HL-60 (cell line): ENCODE measurements at regions not wholly inside any gene's neighbourhood (a gene's known extent, or its start where the extent isn't known, plus 50 kb on each side); places are given as distances from the start of the nearest gene placed in this dataset.

Experiments
- GABPA ChIP-seq: IDR thresholded peaks from 2 replicates; pipeline ENCODE4 v1.6.1; 2012; ENCODE audit warnings: low read depth
- POLR2AphosphoS5 ChIP-seq: IDR thresholded peaks from 2 replicates; pipeline ENCODE4 v1.6.1; 2012; ENCODE audit warnings: low read depth
- TF ChIP-seq, protein P1 (sequence below): IDR thresholded peaks from one replicate; pipeline ENCODE4 v1.5.1; 2011; ENCODE audit warnings: low read length, control low read depth, inconsistent platforms; ENCODE audit not compliant: insufficient read depth
- TF ChIP-seq, protein P2 (sequence below): IDR thresholded peaks from 2 replicates; pipeline ENCODE4 v1.6.1; 2012; ENCODE audit warnings: low read depth; ENCODE audit not compliant: insufficient replicate concordance

DNA sequence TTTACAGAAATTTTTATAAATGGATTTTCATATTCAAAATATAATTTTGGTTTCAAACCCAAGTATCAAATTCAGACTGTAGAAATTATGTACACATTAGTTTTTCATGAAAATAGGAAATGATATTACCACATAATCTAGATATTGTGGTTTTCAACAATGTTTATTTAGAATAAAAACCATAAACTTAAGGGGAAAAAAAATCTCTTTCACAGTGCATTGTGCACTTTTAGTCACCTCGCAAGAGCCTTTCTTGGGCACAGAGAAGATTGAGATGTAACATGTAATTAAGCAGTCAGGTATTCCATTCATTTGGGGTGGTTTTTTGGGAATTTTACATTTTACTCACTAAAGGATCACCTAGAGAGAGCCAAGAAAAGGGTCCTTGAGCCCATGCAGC is 104.0 kb downstream of the TANC2 start:
- TF ChIP-seq, protein P1, sequence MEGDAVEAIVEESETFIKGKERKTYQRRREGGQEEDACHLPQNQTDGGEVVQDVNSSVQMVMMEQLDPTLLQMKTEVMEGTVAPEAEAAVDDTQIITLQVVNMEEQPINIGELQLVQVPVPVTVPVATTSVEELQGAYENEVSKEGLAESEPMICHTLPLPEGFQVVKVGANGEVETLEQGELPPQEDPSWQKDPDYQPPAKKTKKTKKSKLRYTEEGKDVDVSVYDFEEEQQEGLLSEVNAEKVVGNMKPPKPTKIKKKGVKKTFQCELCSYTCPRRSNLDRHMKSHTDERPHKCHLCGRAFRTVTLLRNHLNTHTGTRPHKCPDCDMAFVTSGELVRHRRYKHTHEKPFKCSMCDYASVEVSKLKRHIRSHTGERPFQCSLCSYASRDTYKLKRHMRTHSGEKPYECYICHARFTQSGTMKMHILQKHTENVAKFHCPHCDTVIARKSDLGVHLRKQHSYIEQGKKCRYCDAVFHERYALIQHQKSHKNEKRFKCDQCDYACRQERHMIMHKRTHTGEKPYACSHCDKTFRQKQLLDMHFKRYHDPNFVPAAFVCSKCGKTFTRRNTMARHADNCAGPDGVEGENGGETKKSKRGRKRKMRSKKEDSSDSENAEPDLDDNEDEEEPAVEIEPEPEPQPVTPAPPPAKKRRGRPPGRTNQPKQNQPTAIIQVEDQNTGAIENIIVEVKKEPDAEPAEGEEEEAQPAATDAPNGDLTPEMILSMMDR, result no peak
- TF ChIP-seq POLR2AphosphoS5 (no peak), GABPA (no peak)
- TF ChIP-seq, protein P2, sequence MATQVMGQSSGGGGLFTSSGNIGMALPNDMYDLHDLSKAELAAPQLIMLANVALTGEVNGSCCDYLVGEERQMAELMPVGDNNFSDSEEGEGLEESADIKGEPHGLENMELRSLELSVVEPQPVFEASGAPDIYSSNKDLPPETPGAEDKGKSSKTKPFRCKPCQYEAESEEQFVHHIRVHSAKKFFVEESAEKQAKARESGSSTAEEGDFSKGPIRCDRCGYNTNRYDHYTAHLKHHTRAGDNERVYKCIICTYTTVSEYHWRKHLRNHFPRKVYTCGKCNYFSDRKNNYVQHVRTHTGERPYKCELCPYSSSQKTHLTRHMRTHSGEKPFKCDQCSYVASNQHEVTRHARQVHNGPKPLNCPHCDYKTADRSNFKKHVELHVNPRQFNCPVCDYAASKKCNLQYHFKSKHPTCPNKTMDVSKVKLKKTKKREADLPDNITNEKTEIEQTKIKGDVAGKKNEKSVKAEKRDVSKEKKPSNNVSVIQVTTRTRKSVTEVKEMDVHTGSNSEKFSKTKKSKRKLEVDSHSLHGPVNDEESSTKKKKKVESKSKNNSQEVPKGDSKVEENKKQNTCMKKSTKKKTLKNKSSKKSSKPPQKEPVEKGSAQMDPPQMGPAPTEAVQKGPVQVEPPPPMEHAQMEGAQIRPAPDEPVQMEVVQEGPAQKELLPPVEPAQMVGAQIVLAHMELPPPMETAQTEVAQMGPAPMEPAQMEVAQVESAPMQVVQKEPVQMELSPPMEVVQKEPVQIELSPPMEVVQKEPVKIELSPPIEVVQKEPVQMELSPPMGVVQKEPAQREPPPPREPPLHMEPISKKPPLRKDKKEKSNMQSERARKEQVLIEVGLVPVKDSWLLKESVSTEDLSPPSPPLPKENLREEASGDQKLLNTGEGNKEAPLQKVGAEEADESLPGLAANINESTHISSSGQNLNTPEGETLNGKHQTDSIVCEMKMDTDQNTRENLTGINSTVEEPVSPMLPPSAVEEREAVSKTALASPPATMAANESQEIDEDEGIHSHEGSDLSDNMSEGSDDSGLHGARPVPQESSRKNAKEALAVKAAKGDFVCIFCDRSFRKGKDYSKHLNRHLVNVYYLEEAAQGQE, result no peak
